Activated T-cell treated with anti-CD3 and anti-CD28 coated beads, Interleukin-2, amount 50 U/mL, for 4 hours (primary cell): ENCODE measurements at regions not wholly inside any gene's neighbourhood (a gene's known extent, or its start where the extent isn't known, plus 50 kb on each side); places are given as distances from the start of the nearest gene placed in this dataset.
"Not testable (repeated sequence)": the region's sequence is repeated elsewhere in the genome, so short reads cannot be mapped to it uniquely, and the experiment has no call there.

Experiments
- ATAC-seq, 2 donors: fragments of 200-7000 bp; cut with Tn5 transposase; one replicate each; pipeline ENCODE4 v1.10.0; 2021
- DNase-seq: peaks from one replicate; pipeline ENCODE4 v3.0.0-alpha.2; 2020
- H3K27me3 Mint-ChIP-seq: one replicate; pipeline ENCODE4 v1.8.0; 2021; ENCODE audit warnings: low read depth, mixed read lengths
- H3K36me3 Mint-ChIP-seq: one replicate; pipeline ENCODE4 v1.8.0; 2022; ENCODE audit warnings: mixed read lengths; ENCODE audit not compliant: insufficient read depth
- H3K4me1 Mint-ChIP-seq: one replicate; pipeline ENCODE4 v1.8.0; 2021; ENCODE audit warnings: low read depth, mixed read lengths
- H3K4me3 Mint-ChIP-seq: one replicate; pipeline ENCODE4 v1.8.0; 2021; ENCODE audit warnings: mild to moderate bottlenecking, moderate library complexity, mixed read lengths
- H3K9me3 Mint-ChIP-seq: one replicate; pipeline ENCODE4 v1.8.0; 2021; ENCODE audit warnings: mixed read lengths

GRCh38 chr6:84877515-84878210 is 113.3 kb upstream of the TBX18 start:
- DNase-seq (no peak), ATAC-seq (no peak)
- no peaks in the 10 kb centered on the region for H3K27me3 Mint-ChIP-seq
- H3K36me3 Mint-ChIP-seq, result no peaks in the 10 kb centered on the region
- no peaks in the 10 kb centered on the region for H3K4me1 Mint-ChIP-seq
- H3K9me3 Mint-ChIP-seq, result no peaks in the 10 kb centered on the region
- H3K4me3 Mint-ChIP-seq, result no peak overlapping the region

- no peak overlapping the region for H3K4me3 Mint-ChIP-seq
- ATAC-seq (no peak), DNase-seq (no peak)
- H3K9me3 Mint-ChIP-seq, result no peaks in the 10 kb centered on the region
- H3K36me3 Mint-ChIP-seq, result no peaks in the 10 kb centered on the region
- H3K4me1 Mint-ChIP-seq, result no peaks in the 10 kb centered on the region
- no peaks in the 10 kb centered on the region for H3K27me3 Mint-ChIP-seq
Observed at GRCh38 chr6:84876723-84877514, 112.5 kb upstream of the TBX18 start.

- no peaks in the 10 kb centered on the region for H3K9me3 Mint-ChIP-seq
- no peaks in the 10 kb centered on the region for H3K4me1 Mint-ChIP-seq
- no peaks in the 10 kb centered on the region for H3K27me3 Mint-ChIP-seq
- no peaks in the 10 kb centered on the region for H3K36me3 Mint-ChIP-seq
- DNase-seq (no peak), ATAC-seq (no peak)
- H3K4me3 Mint-ChIP-seq, result no peak overlapping the region
Observed at GRCh38 chr6:84872996-84873723, 108.8 kb upstream of the TBX18 start.

GRCh38 chr6:84871925-84872324 is 107.5 kb upstream of the TBX18 start:
- Mint-ChIP-seq H3K36me3 (no peaks in the 10 kb centered on the region), H3K9me3 (no peaks in the 10 kb centered on the region), H3K4me3 (no peak overlapping the region), H3K27me3 (no peaks in the 10 kb centered on the region), H3K4me1 (no peaks in the 10 kb centered on the region)
- ATAC-seq (no peak), DNase-seq (no peak)

- DNase-seq (no peak), ATAC-seq (no peak)
- Mint-ChIP-seq H3K4me1 (no peaks in the 10 kb centered on the region), H3K36me3 (no peaks in the 10 kb centered on the region), H3K27me3 (no peaks in the 10 kb centered on the region), H3K9me3 (no peaks in the 10 kb centered on the region), H3K4me3 (no peak overlapping the region)
Observed at GRCh38 chr6:84870672-84871071, 106.3 kb upstream of the TBX18 start.

GRCh38 chr6:84868149-84868548 is 103.8 kb upstream of the TBX18 start:
- no peaks in the 10 kb centered on the region for H3K4me1 Mint-ChIP-seq
- H3K27me3 Mint-ChIP-seq, result no peaks in the 10 kb centered on the region
- H3K36me3 Mint-ChIP-seq, result no peaks in the 10 kb centered on the region
- ATAC-seq, result no peak
- H3K4me3 Mint-ChIP-seq, result no peak overlapping the region
- no peak for DNase-seq
- H3K9me3 Mint-ChIP-seq, result no peaks in the 10 kb centered on the region

- Mint-ChIP-seq H3K27me3 (no peaks in the 10 kb centered on the region), H3K36me3 (no peaks in the 10 kb centered on the region), H3K4me3 (no peak overlapping the region), H3K4me1 (no peaks in the 10 kb centered on the region), H3K9me3 (no peaks in the 10 kb centered on the region)
- DNase-seq (no peak), ATAC-seq (no peak)
Observed at GRCh38 chr6:84867521-84867920, 103.1 kb upstream of the TBX18 start.

- Mint-ChIP-seq H3K36me3 (no peaks in the 10 kb centered on the region), H3K4me3 (no peak overlapping the region), H3K4me1 (no peaks in the 10 kb centered on the region), H3K9me3 (no peaks in the 10 kb centered on the region), H3K27me3 (no peaks in the 10 kb centered on the region)
- DNase-seq, result no peak
- ATAC-seq, result no peak
Observed at GRCh38 chr6:84866715-84867114, 102.3 kb upstream of the TBX18 start.

- not testable (repeated sequence) for H3K27me3 Mint-ChIP-seq, ATAC-seq, H3K36me3 Mint-ChIP-seq, DNase-seq, H3K4me1 Mint-ChIP-seq, H3K9me3 Mint-ChIP-seq, H3K4me3 Mint-ChIP-seq
Observed at GRCh38 chr6:84865372-84865771, 101.0 kb upstream of the TBX18 start.

- Mint-ChIP-seq H3K4me1 (no peaks in the 10 kb centered on the region), H3K27me3 (no peaks in the 10 kb centered on the region), H3K36me3 (no peaks in the 10 kb centered on the region), H3K9me3 (no peaks in the 10 kb centered on the region), H3K4me3 (no peak overlapping the region)
- ATAC-seq, result no peak
- no peak for DNase-seq
Observed at GRCh38 chr6:84862843-84863242, 98.4 kb upstream of the TBX18 start.

GRCh38 chr6:84860920-84861319 is 96.5 kb upstream of the TBX18 start:
- Mint-ChIP-seq H3K4me1 (no peaks in the 10 kb centered on the region), H3K27me3 (no peaks in the 10 kb centered on the region), H3K4me3 (no peak overlapping the region), H3K36me3 (no peaks in the 10 kb centered on the region), H3K9me3 (no peaks in the 10 kb centered on the region)
- no peak for ATAC-seq
- DNase-seq, result no peak

- Mint-ChIP-seq H3K9me3 (no peaks in the 10 kb centered on the region), H3K36me3 (no peaks in the 10 kb centered on the region), H3K4me3 (no peak overlapping the region), H3K27me3 (no peaks in the 10 kb centered on the region), H3K4me1 (no peaks in the 10 kb centered on the region)
- ATAC-seq (no peak), DNase-seq (no peak)
Observed at GRCh38 chr6:84860509-84860908, 96.1 kb upstream of the TBX18 start.

GRCh38 chr6:84854811-84855400 is 90.5 kb upstream of the TBX18 start:
- no peak for DNase-seq
- no peaks in the 10 kb centered on the region for H3K9me3 Mint-ChIP-seq
- no peaks in the 10 kb centered on the region for H3K4me1 Mint-ChIP-seq
- H3K36me3 Mint-ChIP-seq, result no peaks in the 10 kb centered on the region
- ATAC-seq, result no peak
- no peaks in the 10 kb centered on the region for H3K27me3 Mint-ChIP-seq
- H3K4me3 Mint-ChIP-seq, result no peak overlapping the region

- Mint-ChIP-seq H3K4me3 (no peak overlapping the region), H3K4me1 (no peaks in the 10 kb centered on the region), H3K27me3 (no peaks in the 10 kb centered on the region), H3K9me3 (no peaks in the 10 kb centered on the region), H3K36me3 (no peaks in the 10 kb centered on the region)
- DNase-seq, result no peak
- ATAC-seq, result no peak
Observed at GRCh38 chr6:84853901-84854300, 89.5 kb upstream of the TBX18 start.
